LNCaP clone FGC (cell line): ENCODE measurements at regions not wholly inside any gene's neighbourhood (a gene's known extent, or its start where the extent isn't known, plus 50 kb on each side); places are given as distances from the start of the nearest gene placed in this dataset.

Source experiments
- DNase-seq: peaks from one replicate; pipeline ENCODE4 v3.0.0-alpha.2; 2011; ENCODE audit warnings: low read depth
- H3K4me3 ChIP-seq: 2 replicates; pipeline ENCODE4 v1.5.1; 2011; ENCODE audit warnings: mild to moderate bottlenecking, low read depth, low read length, control low read depth
- CTCF ChIP-seq: IDR thresholded peaks from 2 replicates; pipeline ENCODE4 v1.5.1; 2012; ENCODE audit warnings: mild to moderate bottlenecking; ENCODE audit not compliant: control insufficient read depth, insufficient read depth; ENCODE audit errors: extremely low read depth

- TF ChIP-seq CTCF, result no peak
These were observed 214.5 kb upstream of the CIBAR2 start for GRCh38 chr16:85326794-85327181.

GRCh38 chr16:85327731-85328675, 215.7 kb upstream of the CIBAR2 start:
- DNase-seq, result no peak
- no peak overlapping the region for H3K4me3 ChIP-seq
- TF ChIP-seq CTCF, result no peak

More at GRCh38 chr16:85326794-85327181, 214.5 kb upstream of the CIBAR2 start:
- H3K4me3 ChIP-seq, result no peak overlapping the region
- no peak for DNase-seq

- no peak for DNase-seq
- H3K4me3 ChIP-seq, result no peak overlapping the region
- no peak for TF ChIP-seq CTCF
These were observed 216.4 kb upstream of the CIBAR2 start for GRCh38 chr16:85328676-85329058.

GRCh38 chr16:85329059-85329812, 217.0 kb upstream of the CIBAR2 start:
- no peak for DNase-seq

GRCh38 chr16:85330006-85330693, 217.9 kb upstream of the CIBAR2 start:
- no peak overlapping the region for H3K4me3 ChIP-seq
- no peak for DNase-seq
- no peak for TF ChIP-seq CTCF

More at GRCh38 chr16:85329059-85329812, 217.0 kb upstream of the CIBAR2 start:
- TF ChIP-seq CTCF, result no peak
- no peak overlapping the region for H3K4me3 ChIP-seq

- DNase-seq, result peak; percentile 54
- H3K4me3 ChIP-seq, result no peak overlapping the region
- TF ChIP-seq CTCF, result peak; percentile 64
These were observed 218.5 kb upstream of the CIBAR2 start for GRCh38 chr16:85330694-85331188.
